ENCODE measurements at regions not wholly inside any gene's neighbourhood (a gene's known extent, or its start where the extent isn't known, plus 50 kb on each side); places are given as distances from the start of the nearest gene placed in this dataset.

GRCh38 chr2:146826388-146826787, 1018.4 kb upstream of the ACVR2A start:
- no peaks in the 10 kb centered on the region for H3K9me3 ChIP-seq
- H3K4me3 ChIP-seq, result no peak overlapping the region
- H3K27me3 ChIP-seq, result no peaks in the 10 kb centered on the region
- no peak for TF ChIP-seq CTCF (IDR thresholded peaks at IDR 0.05)
- no peak for TF ChIP-seq POLR2A (IDR thresholded peaks at IDR 0.05)
- H3K4me1 ChIP-seq, result no peaks in the 10 kb centered on the region
- intact Hi-C loops (cut with DNase I; ENCODE audit: low total_unique reads), result no loop called here
- DNase-seq, result no peak
- no peak overlapping the region for H3K27ac ChIP-seq
- no peaks in the 10 kb centered on the region for H3K36me3 ChIP-seq (ENCODE audit: low read depth, missing control alignments)

- Histone ChIP-seq H3K27me3 (no peaks in the 10 kb centered on the region), H3K9me3 (no peaks in the 10 kb centered on the region), H3K36me3 (ENCODE audit: low read depth, missing control alignments) (no peaks in the 10 kb centered on the region), H3K4me1 (no peaks in the 10 kb centered on the region), H3K4me3 (no peak overlapping the region), H3K27ac (no peak overlapping the region)
- 54 to 56% methylated on average over 2 of the region's 2 CpGs for WGBS, 2 donors
- TF ChIP-seq POLR2A (IDR thresholded peaks at IDR 0.05) (no peak), CTCF (IDR thresholded peaks at IDR 0.05) (no peak)
- no peak for DNase-seq
- intact Hi-C loops (cut with DNase I; ENCODE audit: low total_unique reads), result no loop called here
These were observed 1023.0 kb upstream of the ACVR2A start for GRCh38 chr2:146821836-146822316.

GRCh38 chr2:146820672-146821071, 1024.2 kb upstream of the ACVR2A start:
- Histone ChIP-seq H3K4me3 (no peak overlapping the region), H3K4me1 (no peaks in the 10 kb centered on the region), H3K36me3 (ENCODE audit: low read depth, missing control alignments) (no peaks in the 10 kb centered on the region), H3K9me3 (no peaks in the 10 kb centered on the region), H3K27me3 (no peaks in the 10 kb centered on the region), H3K27ac (no peak overlapping the region)
- WGBS, 2 donors, result 81 to 89% methylated on average over 3 of the region's 3 CpGs
- DNase-seq, result no peak
- intact Hi-C loops (cut with DNase I; ENCODE audit: low total_unique reads), result no loop called here
- TF ChIP-seq CTCF (IDR thresholded peaks at IDR 0.05) (no peak), POLR2A (IDR thresholded peaks at IDR 0.05) (no peak)

- WGBS, 2 donors, result 95% methylated on average over 1 of the region's 1 CpG
- Histone ChIP-seq H3K36me3 (ENCODE audit: low read depth, missing control alignments) (no peaks in the 10 kb centered on the region), H3K27me3 (no peaks in the 10 kb centered on the region), H3K27ac (no peak overlapping the region), H3K4me3 (no peak overlapping the region), H3K4me1 (no peaks in the 10 kb centered on the region), H3K9me3 (no peaks in the 10 kb centered on the region)
- no peak for DNase-seq
- TF ChIP-seq CTCF (IDR thresholded peaks at IDR 0.05), result no peak
- no peak for TF ChIP-seq POLR2A (IDR thresholded peaks at IDR 0.05)
- intact Hi-C loops (cut with DNase I; ENCODE audit: low total_unique reads), result no loop called here
These were observed 1026.7 kb upstream of the ACVR2A start for GRCh38 chr2:146818122-146818521.

GRCh38 chr2:146817613-146818012, 1027.2 kb upstream of the ACVR2A start:
- H3K27me3 ChIP-seq, result no peaks in the 10 kb centered on the region
- no peak overlapping the region for H3K27ac ChIP-seq
- intact Hi-C loops (cut with DNase I; ENCODE audit: low total_unique reads), result no loop called here
- H3K9me3 ChIP-seq, result no peaks in the 10 kb centered on the region
- H3K4me3 ChIP-seq, result no peak overlapping the region
- H3K4me1 ChIP-seq, result no peaks in the 10 kb centered on the region
- TF ChIP-seq CTCF (IDR thresholded peaks at IDR 0.05) (no peak), POLR2A (IDR thresholded peaks at IDR 0.05) (no peak)
- no peak for DNase-seq
- H3K36me3 ChIP-seq (ENCODE audit: low read depth, missing control alignments), result no peaks in the 10 kb centered on the region
- WGBS, 2 donors, result 73 to 93% methylated on average over 1 of the region's 1 CpG

Data from testis (tissue), 2 donors.